ENCODE measurements at regions not wholly inside any gene's neighbourhood (a gene's known extent, or its start where the extent isn't known, plus 50 kb on each side); places are given as distances from the start of the nearest gene placed in this dataset.

DNA sequence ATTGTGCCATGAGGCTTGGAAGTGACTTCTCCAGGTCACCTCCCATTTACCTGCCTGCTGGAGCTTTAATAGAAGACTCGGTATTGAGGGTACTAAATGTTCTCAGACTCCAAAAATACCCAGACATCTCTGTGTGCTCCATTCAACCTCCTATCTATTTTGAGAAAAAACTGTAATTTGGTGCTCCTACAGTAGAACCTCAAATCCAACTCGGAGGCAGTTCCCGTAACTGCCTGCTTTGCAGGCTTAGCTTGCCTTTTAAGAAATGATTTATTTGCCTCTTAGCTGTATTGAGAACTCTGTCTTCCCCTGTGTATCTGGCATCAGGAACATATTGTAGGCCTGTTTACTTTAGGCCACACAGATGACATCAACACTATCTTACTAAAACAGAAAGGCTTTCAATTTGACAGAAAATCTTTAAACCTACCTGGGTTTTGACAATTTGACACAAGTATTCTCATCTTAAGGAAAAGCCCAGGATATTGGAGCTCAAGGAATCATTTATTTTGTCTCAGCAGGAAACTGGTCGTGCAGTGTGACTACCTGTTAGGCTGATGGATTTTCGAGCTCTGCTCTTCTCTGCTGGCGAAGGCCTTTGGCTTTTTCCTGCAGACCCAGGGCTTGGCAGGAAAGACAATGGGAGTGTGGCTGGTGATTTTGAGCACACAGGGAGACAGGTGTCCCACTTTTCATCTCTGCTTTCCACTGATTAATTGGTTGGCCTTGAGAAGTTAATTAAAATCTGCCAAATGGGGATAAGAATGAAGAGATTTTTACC, 314.8 kb downstream of the SNAPC1 start:
- TF ChIP-seq, protein P1, sequence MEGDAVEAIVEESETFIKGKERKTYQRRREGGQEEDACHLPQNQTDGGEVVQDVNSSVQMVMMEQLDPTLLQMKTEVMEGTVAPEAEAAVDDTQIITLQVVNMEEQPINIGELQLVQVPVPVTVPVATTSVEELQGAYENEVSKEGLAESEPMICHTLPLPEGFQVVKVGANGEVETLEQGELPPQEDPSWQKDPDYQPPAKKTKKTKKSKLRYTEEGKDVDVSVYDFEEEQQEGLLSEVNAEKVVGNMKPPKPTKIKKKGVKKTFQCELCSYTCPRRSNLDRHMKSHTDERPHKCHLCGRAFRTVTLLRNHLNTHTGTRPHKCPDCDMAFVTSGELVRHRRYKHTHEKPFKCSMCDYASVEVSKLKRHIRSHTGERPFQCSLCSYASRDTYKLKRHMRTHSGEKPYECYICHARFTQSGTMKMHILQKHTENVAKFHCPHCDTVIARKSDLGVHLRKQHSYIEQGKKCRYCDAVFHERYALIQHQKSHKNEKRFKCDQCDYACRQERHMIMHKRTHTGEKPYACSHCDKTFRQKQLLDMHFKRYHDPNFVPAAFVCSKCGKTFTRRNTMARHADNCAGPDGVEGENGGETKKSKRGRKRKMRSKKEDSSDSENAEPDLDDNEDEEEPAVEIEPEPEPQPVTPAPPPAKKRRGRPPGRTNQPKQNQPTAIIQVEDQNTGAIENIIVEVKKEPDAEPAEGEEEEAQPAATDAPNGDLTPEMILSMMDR (IDR thresholded peaks at IDR 0.05; ENCODE audit: control insufficient read depth, extremely low read depth, insufficient read depth) = no peak
- no peak for DNase-seq (ENCODE audit: low read depth)
- H3K4me3 ChIP-seq (ENCODE audit: low read depth, low read length) = no peak overlapping the region

DNA sequence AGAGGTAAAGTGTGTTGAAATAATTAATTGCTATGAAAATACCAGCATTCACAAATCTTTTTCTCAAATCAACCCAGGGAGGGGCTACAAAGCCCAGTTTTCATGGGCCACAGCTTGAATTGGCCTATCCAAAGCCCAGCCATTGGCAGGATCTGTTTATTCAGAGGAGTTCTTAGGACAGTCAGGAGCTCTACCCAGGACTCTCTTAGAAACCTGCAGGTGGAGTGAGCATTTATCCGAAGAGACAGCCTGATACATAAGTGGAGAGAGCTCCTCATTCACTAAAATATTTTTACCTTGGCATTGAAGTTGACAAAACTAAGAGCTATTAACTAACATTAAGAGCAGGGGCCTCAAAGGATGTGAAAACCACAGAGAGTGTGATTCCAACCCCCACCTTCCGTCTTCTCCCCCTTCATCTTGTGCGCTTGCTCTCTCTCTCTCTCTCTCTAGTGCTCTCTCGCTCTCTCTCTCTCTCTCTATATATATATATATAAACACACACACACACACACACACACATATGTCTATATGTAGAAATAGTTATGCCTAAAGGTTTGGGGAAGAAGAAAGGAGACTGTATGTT, 315.5 kb downstream of the SNAPC1 start:
- TF ChIP-seq, protein P1 (IDR thresholded peaks at IDR 0.05; ENCODE audit: control insufficient read depth, extremely low read depth, insufficient read depth) = no peak
- no peak for DNase-seq (ENCODE audit: low read depth)
- no peak overlapping the region for H3K4me3 ChIP-seq (ENCODE audit: low read depth, low read length)

DNA sequence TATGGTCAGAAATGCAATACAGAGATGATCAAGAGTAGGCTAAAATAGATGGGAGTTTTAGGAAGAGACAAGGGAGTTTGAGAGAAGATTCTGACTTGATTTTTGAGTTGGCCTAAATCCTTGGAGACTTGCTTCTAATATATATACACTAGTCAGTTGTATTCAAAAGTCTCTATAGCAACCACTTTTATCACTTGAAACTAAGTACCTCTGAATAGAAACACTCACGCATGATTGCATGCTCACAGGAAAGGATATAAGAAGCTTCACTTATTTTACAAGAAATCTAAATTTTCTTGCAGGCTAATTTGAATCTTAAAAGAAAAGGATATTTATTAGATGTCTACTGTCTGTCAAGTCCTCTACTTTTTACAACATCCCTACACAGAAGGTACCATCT, 316.8 kb downstream of the SNAPC1 start:
- H3K4me3 ChIP-seq (ENCODE audit: low read depth, low read length) = no peak overlapping the region
- TF ChIP-seq, protein P1 (IDR thresholded peaks at IDR 0.05; ENCODE audit: control insufficient read depth, extremely low read depth, insufficient read depth) = no peak
- no peak for DNase-seq (ENCODE audit: low read depth)

DNA sequence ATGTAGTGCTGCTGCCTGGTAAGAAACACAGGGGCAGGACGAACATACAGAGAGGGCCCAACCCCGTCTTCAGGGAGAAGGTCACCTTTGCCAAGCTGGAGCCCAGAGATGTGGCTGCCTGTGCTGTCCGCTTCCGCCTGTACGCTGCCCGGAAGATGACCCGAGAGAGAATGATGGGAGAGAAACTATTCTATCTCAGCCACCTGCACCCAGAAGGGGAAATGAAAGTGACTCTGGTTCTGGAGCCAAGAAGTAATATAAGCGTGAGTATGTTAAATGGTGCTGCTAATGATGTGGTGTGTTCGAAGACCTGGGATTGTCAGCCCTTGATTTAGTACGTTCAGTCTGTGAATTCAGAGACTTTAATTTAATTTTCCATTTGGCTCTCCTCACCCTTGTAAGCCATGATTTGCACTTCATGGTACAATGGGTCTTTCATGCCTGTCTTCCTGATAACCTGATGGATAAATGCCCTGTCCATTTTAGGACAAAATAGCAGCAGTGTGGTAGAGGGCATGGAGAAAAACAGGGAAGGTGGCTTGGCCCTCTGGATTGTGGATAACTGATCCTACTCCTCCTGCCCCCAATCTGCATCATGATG, 318.9 kb downstream of the SNAPC1 start:
- H3K4me3 ChIP-seq (ENCODE audit: low read depth, low read length) = no peak overlapping the region
- TF ChIP-seq, protein P1 (IDR thresholded peaks at IDR 0.05; ENCODE audit: control insufficient read depth, extremely low read depth, insufficient read depth) = no peak
- DNase-seq (ENCODE audit: low read depth) = no peak

DNA sequence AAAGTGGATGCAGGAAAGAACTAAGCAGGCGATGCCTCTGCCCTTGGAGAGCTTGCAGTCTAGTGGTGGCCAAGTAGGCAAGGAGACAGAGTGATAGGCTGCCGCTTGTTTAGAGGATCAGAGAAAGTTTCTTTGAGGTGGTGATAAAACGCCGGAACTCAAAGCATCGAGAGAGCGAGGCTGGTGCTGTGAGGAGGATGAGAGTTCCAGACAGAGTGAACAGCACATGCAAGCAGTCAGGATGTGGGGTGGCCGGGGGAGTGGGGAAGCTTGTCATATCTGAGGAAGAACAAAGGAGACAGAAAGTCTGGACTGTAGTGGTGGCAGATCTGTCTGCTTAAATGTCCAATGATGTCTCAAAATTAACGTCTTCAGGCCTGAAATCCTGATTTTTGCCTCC, 319.7 kb downstream of the SNAPC1 start:
- TF ChIP-seq, protein P1 (IDR thresholded peaks at IDR 0.05; ENCODE audit: control insufficient read depth, extremely low read depth, insufficient read depth) = no peak
- no peak for DNase-seq (ENCODE audit: low read depth)
- H3K4me3 ChIP-seq (ENCODE audit: low read depth, low read length) = no peak overlapping the region

DNA sequence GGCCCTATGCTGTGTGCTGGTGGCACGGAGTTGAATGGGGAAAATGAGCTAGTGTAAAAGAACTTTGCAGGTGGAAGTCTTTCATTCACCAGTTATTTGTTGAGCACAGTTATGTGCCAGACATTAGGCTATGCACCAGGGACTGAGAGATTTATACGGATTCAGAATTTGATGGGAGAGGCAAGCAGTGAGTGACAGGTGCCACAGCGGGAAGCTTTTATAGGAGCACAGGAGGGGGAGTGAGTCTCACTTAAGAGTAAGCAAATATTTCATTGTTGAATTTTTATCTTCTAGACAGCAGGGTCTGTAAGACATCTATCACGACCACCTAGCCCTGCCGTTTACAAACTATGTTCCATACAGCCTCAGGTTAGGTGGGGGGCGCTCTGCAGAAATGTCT, 320.6 kb downstream of the SNAPC1 start:
- TF ChIP-seq, protein P1 (IDR thresholded peaks at IDR 0.05; ENCODE audit: control insufficient read depth, extremely low read depth, insufficient read depth) = no peak
- no peak for DNase-seq (ENCODE audit: low read depth)

More for the DNA sequence above, 320.6 kb downstream of the SNAPC1 start:
- no peak overlapping the region for H3K4me3 ChIP-seq (ENCODE audit: low read depth, low read length)

All from LNCaP clone FGC (cell line).